Stimulated activated CD4-positive, alpha-beta T cell treated with anti-CD3 and anti-CD28 coated beads, Interleukin-12 subunit alpha, Interleukin-12 subunit beta, amount 100 ng/mL, for 48 hours (primary cell): ENCODE measurements at regions not wholly inside any gene's neighbourhood (a gene's known extent, or its start where the extent isn't known, plus 50 kb on each side); places are given as distances from the start of the nearest gene placed in this dataset.
"Not testable (repeated sequence)": the region's sequence is repeated elsewhere in the genome, so short reads cannot be mapped to it uniquely, and the experiment has no call there.

Experiments used
- DNase-seq, 3 donors: peaks; one replicate each; pipeline ENCODE4 v3.0.0-alpha.2; 2020; ENCODE audit warnings: low read depth in 2 of 3, low spot score in 1 of 3

- DNase-seq: no peak
These were observed 807.8 kb downstream of the DSC3 start for GRCh38 chr18:30234755-30235154.

DNA sequence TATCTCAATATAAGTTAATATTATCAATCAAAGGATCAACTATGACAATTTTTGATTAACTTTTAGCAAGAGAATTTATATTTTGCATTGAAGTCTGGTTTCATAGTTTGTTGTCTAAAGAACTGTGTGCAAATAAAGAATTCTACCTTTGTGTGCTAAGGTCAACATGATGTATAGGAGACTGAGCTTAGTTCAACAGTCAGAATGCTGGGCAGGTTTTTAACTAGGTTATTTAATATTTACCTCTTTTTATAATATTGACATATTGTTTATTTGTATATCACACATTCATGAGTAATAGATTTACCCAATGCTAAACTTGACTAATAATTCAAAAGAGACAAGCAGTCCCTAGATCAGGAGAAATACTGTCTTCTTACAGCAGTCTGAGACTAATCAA lies 831.4 kb downstream of the DSC3 start:
- DNase-seq: no peak

DNA sequence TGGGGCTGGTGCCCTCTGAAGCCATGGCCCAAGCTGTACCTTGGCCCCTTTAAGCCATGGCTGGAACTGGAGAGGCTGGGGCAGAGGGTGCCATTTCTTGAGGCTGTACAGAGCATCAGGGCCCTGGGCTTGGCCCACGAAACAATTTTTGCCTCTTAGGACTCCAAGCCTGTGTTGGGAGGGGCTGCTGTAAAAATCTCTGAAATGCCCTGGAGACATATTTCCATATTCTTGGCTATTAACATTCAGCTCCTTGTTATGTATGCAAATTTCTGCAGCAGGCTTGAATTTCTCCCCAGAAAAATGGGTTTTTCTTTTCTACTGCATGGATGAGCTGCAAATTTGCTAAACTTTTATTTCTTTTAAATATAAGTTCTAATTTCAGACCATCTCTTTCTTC lies 834.0 kb downstream of the DSC3 start:
- no peak for DNase-seq

- no peak for DNase-seq
These were observed 850.3 kb downstream of the DSC3 start for GRCh38 chr18:30192216-30192615.

GRCh38 chr18:30186245-30186644 lies 856.3 kb downstream of the DSC3 start:
- DNase-seq: no peak

DNA sequence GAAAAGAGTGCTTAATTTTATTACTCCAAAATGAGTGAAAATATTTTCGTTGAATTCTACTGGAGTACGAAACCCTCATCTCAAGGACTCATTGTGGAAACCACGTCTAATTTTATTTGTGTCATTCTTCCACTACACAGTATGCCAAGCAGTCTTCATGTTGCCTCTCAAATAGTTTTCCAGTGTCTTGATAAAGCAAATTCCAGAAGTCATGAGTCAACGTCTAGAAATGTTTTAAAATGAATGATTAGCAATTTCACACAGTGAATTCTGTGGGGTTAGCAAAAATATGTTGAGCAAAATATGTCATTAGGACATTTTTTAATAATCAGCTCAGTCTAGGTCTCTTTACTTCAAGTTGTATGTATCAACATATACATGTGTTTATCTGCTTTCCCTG lies 865.5 kb downstream of the DSC3 start:
- DNase-seq: no peak

GRCh38 chr18:30175621-30176225 lies 866.8 kb downstream of the DSC3 start:
- DNase-seq: no peak

- DNase-seq: no peak
These were observed 867.4 kb downstream of the DSC3 start for GRCh38 chr18:30175061-30175574.

DNA sequence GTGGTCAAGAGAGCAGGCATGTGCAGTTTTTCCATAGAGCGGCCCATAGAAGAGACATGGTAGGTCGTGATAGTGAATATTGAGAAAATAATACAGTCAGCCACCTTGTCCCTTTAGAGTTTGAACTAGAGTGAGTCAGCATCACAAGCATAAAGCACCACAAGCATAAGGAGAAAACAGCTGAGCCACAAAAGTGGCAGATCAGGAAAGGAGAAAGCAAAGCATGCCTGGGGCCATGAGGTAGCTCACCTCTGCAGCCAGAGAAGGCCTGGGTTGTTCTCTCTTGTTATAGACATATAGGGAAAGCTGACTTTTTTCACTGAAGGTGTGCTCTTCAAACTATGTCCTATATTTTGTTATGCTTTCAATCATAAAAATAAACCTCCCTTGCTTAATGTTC lies 879.0 kb downstream of the DSC3 start:
- DNase-seq: no peak

- no peak for DNase-seq
These were observed 882.4 kb downstream of the DSC3 start for GRCh38 chr18:30160124-30160523.

DNA sequence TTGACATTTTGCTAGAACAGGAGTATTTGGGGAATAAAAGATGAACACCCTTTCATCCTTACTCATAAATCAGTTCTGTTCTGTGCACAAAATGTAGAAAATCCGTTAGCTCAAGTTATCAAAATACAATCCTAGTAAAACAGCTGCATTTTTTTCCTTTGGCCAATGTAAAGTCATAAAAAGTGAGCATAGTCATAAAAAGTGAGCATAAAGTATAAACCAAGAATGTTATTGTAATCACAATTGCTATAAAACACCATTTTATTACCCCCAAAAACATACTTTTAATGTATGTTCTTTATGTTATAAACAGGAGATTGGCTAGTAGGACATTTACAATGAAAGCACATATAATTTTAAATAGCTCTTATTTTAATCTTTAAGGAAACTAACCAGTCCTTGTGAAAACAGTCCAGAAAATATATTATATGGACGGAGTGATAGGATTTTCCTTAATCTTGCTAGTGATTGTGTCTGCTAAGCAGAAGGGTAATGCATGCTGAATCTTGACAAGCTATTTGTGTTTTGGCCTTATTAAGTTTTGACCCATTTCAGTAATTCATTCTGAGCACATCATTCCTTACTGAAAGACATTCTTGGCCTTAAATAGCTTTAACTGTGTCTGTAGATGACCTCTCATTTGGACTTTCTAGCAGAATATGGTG lies 891.8 kb downstream of the DSC3 start:
- DNase-seq: no peak

GRCh38 chr18:30149585-30149984 lies 893.0 kb downstream of the DSC3 start:
- DNase-seq: no peak

GRCh38 chr18:30142870-30143269 lies 899.7 kb downstream of the DSC3 start:
- DNase-seq: no peak

DNA sequence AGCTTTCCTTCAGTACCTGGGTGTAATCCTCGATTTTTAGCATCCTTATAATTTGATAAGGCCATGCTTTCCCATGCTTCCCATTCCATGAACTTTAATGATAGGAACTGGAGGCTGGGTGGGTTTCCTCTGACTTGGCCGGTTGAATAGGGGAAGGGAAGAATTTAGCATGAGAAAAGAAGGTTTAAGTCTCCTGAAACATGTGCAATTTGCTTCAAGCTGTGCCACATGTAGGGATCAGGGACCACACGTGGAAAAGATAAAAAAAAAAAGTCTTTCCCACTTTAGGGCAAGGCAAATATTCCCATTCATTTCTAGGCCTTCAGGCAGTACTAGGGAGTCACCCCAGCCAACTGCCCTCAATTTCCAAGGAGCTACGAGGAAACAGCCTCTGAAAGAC lies 900.3 kb downstream of the DSC3 start:
- no peak for DNase-seq

- DNase-seq: not testable (repeated sequence)
These were observed 901.0 kb downstream of the DSC3 start for GRCh38 chr18:30141506-30141905.

DNA sequence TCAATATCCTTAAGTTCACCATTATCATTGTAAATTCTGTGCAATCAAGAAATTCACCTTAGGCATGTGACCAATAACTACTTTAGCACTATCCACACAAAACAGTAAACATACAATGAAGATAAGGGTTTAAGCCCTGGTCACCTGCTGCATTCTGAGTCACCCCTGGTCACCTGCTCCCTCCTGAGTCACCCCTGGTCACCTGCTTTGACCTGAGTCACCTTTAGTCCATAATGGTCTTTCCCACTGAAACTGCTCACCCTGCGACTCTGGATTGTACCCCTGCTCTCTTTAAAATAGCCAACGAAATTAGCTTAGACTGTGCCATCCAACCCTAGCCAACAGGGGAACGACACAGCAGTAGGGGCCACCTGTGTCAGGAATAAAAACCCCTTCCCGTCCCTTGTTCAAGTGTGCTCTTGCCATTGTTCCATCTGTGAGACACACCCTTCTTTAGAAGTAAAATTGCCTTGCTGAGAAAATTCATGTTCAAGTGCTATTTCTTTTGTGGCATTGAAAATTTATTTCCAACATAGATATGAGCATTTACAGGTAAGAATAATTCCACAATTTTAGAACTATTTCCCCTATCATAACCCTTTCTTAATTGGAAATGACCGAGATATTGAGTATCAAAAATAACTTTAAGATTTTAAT lies 902.8 kb downstream of the DSC3 start:
- no peak for DNase-seq

DNA sequence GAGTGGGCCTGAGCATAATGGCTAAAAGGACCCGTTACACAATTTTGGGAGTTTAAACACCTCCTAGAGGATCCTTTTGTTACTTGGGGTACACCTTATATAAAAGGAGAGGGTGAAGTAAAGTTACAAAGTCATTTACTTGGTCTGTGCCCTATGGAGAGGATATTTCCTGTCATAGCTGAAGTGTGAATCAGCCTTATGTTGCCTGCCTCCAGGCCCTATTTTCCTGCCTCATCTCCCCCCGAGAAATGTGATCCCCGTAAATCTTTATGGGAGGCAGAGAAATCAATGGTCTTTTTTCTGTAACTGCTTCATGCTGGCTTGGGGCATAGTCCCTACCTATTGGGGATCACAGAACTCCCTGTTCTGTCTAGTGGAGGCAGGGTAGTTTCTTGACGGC lies 906.6 kb downstream of the DSC3 start:
- no peak for DNase-seq

GRCh38 chr18:30134020-30134419 lies 908.5 kb downstream of the DSC3 start:
- DNase-seq: no peak

DNA sequence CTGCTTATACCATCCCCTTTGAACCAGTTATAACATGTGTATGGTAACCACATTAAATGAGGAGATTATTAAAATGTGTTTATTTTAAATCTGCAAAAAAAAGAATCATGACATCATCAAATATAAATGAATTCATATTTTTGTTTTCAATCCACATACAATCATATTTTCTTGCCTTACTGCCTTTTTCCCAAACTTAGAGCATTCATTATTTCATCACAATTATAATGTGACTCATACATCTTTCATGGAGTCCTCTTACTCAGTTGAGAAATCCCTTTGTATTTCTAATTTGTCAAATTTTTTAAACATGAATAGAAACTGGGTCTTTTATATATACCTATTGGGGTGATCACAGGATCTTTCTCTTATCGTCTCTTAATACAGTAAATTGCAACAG lies 909.6 kb downstream of the DSC3 start:
- no peak for DNase-seq

- no peak for DNase-seq
These were observed 921.1 kb downstream of the DSC3 start for GRCh38 chr18:30121397-30121796.

DNA sequence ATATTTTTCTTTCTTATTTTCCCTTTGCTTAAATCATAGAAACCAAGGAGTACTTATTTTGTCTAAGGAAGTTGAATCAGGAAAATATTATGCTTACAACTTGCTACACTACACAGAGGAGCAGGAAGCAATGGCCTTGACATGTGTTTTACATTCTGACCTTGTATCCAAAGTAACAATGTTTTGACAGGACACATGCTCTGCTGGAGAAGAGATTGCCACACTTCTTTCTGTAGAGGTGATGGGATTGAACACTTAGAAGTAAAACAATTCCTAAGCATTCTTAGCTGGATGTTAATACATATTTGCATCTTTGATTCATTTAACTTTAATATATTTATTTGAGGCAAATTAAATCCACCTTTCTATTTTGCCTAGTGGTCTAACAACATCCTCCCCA lies 929.1 kb downstream of the DSC3 start:
- no peak for DNase-seq

DNA sequence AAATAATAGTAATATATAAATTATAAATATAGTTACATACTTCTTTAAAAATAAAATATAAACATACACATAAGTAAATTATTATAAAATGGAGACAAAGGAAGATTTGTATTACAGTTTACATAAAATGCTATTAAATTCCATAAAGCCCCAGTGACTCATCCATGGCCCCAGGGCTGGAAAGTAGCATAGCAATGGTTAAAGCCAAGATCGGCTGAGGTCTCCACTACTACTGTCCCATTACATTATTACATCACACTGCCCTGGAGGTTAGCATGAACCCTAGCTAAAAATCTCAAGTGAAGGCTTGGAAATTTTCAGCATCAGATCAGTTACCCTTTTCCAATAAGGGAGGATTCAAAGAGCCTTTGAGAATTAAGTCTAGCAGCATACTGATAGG lies 936.2 kb downstream of the DSC3 start:
- DNase-seq: no peak

GRCh38 chr18:30103881-30104280 lies 938.7 kb downstream of the DSC3 start:
- DNase-seq: no peak
